ENCODE measurements at regions not wholly inside any gene's neighbourhood (a gene's known extent, or its start where the extent isn't known, plus 50 kb on each side); places are given as distances from the start of the nearest gene placed in this dataset.
A peak's percentile ranks its signal among the peaks of the same experiment; 100 is the strongest.

- peaks cover 15% of the 10 kb centered on the region for H3K27me3 Mint-ChIP-seq
- peaks cover 30% of the 10 kb centered on the region for H3K4me1 Mint-ChIP-seq
- no peaks in the 10 kb centered on the region for H3K36me3 Mint-ChIP-seq
- H3K4me3 Mint-ChIP-seq: peak overlapping the region; percentile 54
- peak; percentile 35 for DNase-seq
- H3K9me3 Mint-ChIP-seq: no peaks in the 10 kb centered on the region
- H3K27ac Mint-ChIP-seq: no peak overlapping the region
These were observed 257.7 kb upstream of the NFE2L3 start for GRCh38 chr7:25894002-25894901.

GRCh38 chr7:25894902-25895791 is 256.9 kb upstream of the NFE2L3 start:
- peak overlapping the region; percentile 54 for H3K4me3 Mint-ChIP-seq
- no peaks in the 10 kb centered on the region for H3K9me3 Mint-ChIP-seq
- H3K27ac Mint-ChIP-seq: peak overlapping the region; percentile 9
- no peaks in the 10 kb centered on the region for H3K36me3 Mint-ChIP-seq
- DNase-seq: peak; percentile 70
- peaks cover 7% of the 10 kb centered on the region for H3K27me3 Mint-ChIP-seq
- peaks cover 30% of the 10 kb centered on the region for H3K4me1 Mint-ChIP-seq

DNA sequence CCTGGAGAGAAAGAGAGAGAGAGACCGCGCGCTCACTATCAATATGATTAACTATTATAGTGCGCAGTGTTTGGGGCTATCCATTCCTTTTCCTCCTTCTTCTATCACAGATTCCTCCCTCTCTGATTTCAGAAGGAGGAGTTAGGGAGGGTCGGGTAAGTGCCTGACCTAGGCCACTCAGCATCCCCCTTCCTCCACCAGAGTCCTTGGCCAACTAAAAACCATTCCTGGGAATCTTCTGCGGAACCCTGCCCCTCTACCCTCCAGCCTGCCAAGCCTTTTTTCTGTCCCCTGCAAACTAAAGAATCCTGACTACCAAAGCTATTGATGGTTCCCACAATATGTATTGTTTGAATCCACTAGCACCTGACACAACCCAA is 256.2 kb upstream of the NFE2L3 start:
- Mint-ChIP-seq H3K4me1 (peaks cover 30% of the 10 kb centered on the region), H3K9me3 (no peaks in the 10 kb centered on the region), H3K27ac (no peak overlapping the region), H3K36me3 (no peaks in the 10 kb centered on the region), H3K27me3 (peaks cover 7% of the 10 kb centered on the region), H3K4me3 (no peak overlapping the region)
- no peak for DNase-seq

DNA sequence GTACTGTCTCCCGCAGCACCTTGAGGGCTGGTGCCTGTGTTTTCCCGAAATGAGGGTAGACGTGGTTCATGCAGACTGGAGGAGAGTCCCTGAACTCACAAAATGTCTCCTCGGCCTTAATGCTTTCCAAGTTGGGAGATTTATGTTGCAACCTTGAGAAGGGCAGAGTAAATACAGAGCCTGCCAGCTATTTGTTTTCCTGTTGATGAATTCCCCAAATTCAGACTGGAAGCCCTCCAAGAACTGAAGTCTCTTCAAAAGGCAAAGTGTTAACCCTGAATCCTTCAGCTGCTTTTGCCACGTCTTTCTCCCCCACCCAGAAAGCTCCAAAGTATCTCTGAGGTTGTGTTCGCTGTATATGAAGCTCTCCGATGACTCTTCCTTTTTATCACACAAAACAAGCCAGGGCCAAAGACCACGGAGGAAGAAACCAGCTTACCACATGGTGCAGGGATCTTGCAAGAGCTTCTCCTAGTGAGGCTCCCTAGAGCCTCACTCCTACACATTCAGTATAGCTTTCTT is 254.7 kb upstream of the NFE2L3 start:
- H3K4me3 Mint-ChIP-seq: no peak overlapping the region
- DNase-seq: no peak
- no peaks in the 10 kb centered on the region for H3K9me3 Mint-ChIP-seq
- peaks cover 30% of the 10 kb centered on the region for H3K4me1 Mint-ChIP-seq
- no peak overlapping the region for H3K27ac Mint-ChIP-seq
- H3K27me3 Mint-ChIP-seq: peaks cover 7% of the 10 kb centered on the region
- H3K36me3 Mint-ChIP-seq: no peaks in the 10 kb centered on the region

GRCh38 chr7:25900245-25900644 is 251.8 kb upstream of the NFE2L3 start:
- no peak for DNase-seq
- Mint-ChIP-seq H3K36me3 (no peaks in the 10 kb centered on the region), H3K4me1 (peaks cover 9% of the 10 kb centered on the region), H3K27ac (no peak overlapping the region), H3K27me3 (peaks cover 4% of the 10 kb centered on the region), H3K9me3 (no peaks in the 10 kb centered on the region), H3K4me3 (no peak overlapping the region)

DNA sequence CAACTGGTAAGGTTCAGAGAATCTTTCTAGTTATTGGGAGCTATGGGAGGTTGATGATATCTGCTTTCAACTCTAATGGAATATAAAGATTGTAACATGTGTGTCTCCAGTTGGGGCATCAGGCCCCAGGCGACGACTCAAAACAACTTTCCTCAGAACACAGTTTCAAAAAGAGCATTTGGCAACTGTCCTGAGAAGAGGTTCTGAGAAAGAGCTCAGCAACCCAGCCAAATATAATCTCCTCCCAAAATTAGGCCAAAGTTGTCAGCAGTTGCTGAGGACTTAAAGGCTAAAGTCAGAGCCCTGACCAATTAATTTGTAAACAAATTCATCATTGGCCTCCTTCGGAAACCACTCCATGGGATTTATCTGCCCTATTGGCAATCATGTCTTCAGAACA is 251.1 kb upstream of the NFE2L3 start:
- H3K27ac Mint-ChIP-seq: no peak overlapping the region
- no peak for DNase-seq
- H3K4me3 Mint-ChIP-seq: no peak overlapping the region
- H3K27me3 Mint-ChIP-seq: peaks cover 4% of the 10 kb centered on the region
- no peaks in the 10 kb centered on the region for H3K9me3 Mint-ChIP-seq
- H3K36me3 Mint-ChIP-seq: no peaks in the 10 kb centered on the region
- peaks cover 8% of the 10 kb centered on the region for H3K4me1 Mint-ChIP-seq

GRCh38 chr7:25901658-25902057 is 250.3 kb upstream of the NFE2L3 start:
- Mint-ChIP-seq H3K4me3 (no peak overlapping the region), H3K4me1 (peaks cover 9% of the 10 kb centered on the region), H3K9me3 (no peaks in the 10 kb centered on the region), H3K27me3 (peaks cover 4% of the 10 kb centered on the region), H3K27ac (no peak overlapping the region), H3K36me3 (no peaks in the 10 kb centered on the region)
- DNase-seq: no peak

DNA sequence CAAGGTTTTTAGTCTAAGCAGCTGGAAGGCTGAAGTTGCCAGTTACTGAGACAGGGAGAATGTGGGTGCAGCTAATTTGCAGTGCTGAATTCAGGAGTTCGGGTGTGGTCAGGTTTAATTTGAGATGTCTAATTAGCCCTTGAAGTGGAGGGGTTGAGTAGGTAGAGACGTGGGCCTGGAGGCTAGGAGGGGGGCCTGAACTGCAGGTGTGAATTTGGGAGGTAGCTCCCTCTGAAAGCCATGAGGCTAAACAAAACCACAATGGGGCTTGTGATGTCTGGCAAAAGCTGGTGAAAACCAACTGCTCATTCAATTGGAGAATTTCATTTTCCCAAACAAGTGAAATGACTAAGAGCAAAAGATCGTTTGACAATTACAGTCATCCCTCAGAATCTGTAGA is 246.0 kb upstream of the NFE2L3 start:
- DNase-seq: no peak
- Mint-ChIP-seq H3K4me1 (peaks cover 6% of the 10 kb centered on the region), H3K4me3 (no peak overlapping the region), H3K27ac (no peak overlapping the region), H3K27me3 (no peaks in the 10 kb centered on the region), H3K9me3 (no peaks in the 10 kb centered on the region), H3K36me3 (no peaks in the 10 kb centered on the region)

GRCh38 chr7:25906760-25907159 is 245.2 kb upstream of the NFE2L3 start:
- Mint-ChIP-seq H3K4me3 (no peak overlapping the region), H3K9me3 (no peaks in the 10 kb centered on the region), H3K27me3 (no peaks in the 10 kb centered on the region)

GRCh38 chr7:25907214-25907613 is 244.8 kb upstream of the NFE2L3 start:
- Mint-ChIP-seq H3K27ac (no peak overlapping the region), H3K4me1 (peaks cover 6% of the 10 kb centered on the region), H3K27me3 (no peaks in the 10 kb centered on the region), H3K9me3 (no peaks in the 10 kb centered on the region), H3K36me3 (no peaks in the 10 kb centered on the region), H3K4me3 (no peak overlapping the region)
- no peak for DNase-seq

More at GRCh38 chr7:25906760-25907159, 245.2 kb upstream of the NFE2L3 start:
- no peak for DNase-seq
- H3K27ac Mint-ChIP-seq: no peak overlapping the region
- H3K4me1 Mint-ChIP-seq: peaks cover 6% of the 10 kb centered on the region
- H3K36me3 Mint-ChIP-seq: no peaks in the 10 kb centered on the region

GRCh38 chr7:25907731-25908130 is 244.3 kb upstream of the NFE2L3 start:
- Mint-ChIP-seq H3K36me3 (no peaks in the 10 kb centered on the region), H3K4me1 (peaks cover 6% of the 10 kb centered on the region), H3K27ac (no peak overlapping the region), H3K9me3 (no peaks in the 10 kb centered on the region), H3K4me3 (no peak overlapping the region), H3K27me3 (no peaks in the 10 kb centered on the region)
- no peak for DNase-seq

- Mint-ChIP-seq H3K27ac (no peak overlapping the region), H3K4me3 (no peak overlapping the region), H3K4me1 (peaks cover 6% of the 10 kb centered on the region), H3K9me3 (no peaks in the 10 kb centered on the region), H3K27me3 (no peaks in the 10 kb centered on the region), H3K36me3 (no peaks in the 10 kb centered on the region)
- no peak for DNase-seq
These were observed 243.6 kb upstream of the NFE2L3 start for GRCh38 chr7:25908154-25908949.

- Mint-ChIP-seq H3K4me1 (no peaks in the 10 kb centered on the region), H3K27me3 (peaks cover 9% of the 10 kb centered on the region), H3K36me3 (no peaks in the 10 kb centered on the region), H3K9me3 (no peaks in the 10 kb centered on the region), H3K27ac (no peak overlapping the region), H3K4me3 (no peak overlapping the region)
- no peak for DNase-seq
These were observed 240.0 kb upstream of the NFE2L3 start for GRCh38 chr7:25911738-25912607.
